B cell (primary cell): ENCODE measurements at regions not wholly inside any gene's neighbourhood (a gene's known extent, or its start where the extent isn't known, plus 50 kb on each side); places are given as distances from the start of the nearest gene placed in this dataset.

Source experiments
- CTCF ChIP-seq: fragments of 200-600 bp; IDR thresholded peaks from one replicate; pipeline ENCODE4 v1.8.0; 2022; ENCODE audit warnings: antibody characterized with exemption, mild to moderate bottlenecking
- EZH2 ChIP-seq: IDR thresholded peaks from 2 replicates; pipeline ENCODE4 v1.6.1; 2012; ENCODE audit warnings: borderline replicate concordance, low read depth, mild to moderate bottlenecking, moderate library complexity, low read length; ENCODE audit not compliant: insufficient read depth, poor library complexity, severe bottlenecking

GRCh38 chr4:181502611-181503010, 740.6 kb upstream of the TENM3 start:
- no peak for TF ChIP-seq CTCF
- TF ChIP-seq EZH2, result no peak
